ENCODE measurements at regions not wholly inside any gene's neighbourhood (a gene's known extent, or its start where the extent isn't known, plus 50 kb on each side); places are given as distances from the start of the nearest gene placed in this dataset.
"Not testable (repeated sequence)": the region's sequence is repeated elsewhere in the genome, so short reads cannot be mapped to it uniquely, and the experiment has no call there.

DNA sequence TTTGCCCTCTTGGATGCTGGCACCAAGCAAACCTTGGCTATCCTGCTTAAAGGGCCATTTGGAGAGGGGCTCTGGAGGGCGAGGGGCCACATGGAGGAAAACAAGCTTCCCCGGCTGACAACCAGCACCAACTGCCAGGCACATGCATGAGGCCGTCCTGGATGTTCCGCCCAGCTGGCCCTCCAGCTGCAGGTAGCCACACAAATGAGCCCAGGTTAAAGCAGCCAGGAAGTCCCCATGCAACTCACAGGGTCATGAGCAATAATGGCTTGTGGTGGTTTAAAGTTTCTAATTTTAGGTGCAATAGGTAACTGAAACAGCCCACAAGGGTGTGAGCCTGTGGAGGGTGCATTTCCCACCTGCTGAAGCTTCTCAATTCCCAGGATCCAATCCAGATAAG is 88.6 kb upstream of the FAM90A1 start:
- TF ChIP-seq EP300 (IDR thresholded peaks at IDR 0.05; ENCODE audit: low read depth); POLR2AphosphoS5 (IDR thresholded peaks at IDR 0.05): not testable (repeated sequence)

Measured in transverse colon (tissue), 3 donors.